ENCODE measurements at regions not wholly inside any gene's neighbourhood (a gene's known extent, or its start where the extent isn't known, plus 50 kb on each side); places are given as distances from the start of the nearest gene placed in this dataset.
"Not testable (repeated sequence)": the region's sequence is repeated elsewhere in the genome, so short reads cannot be mapped to it uniquely, and the experiment has no call there.

- DNase-seq (ENCODE audit: low read depth) = no peak
These were observed 448.7 kb upstream of the VRK2 start for GRCh38 chr2:57597940-57598339.

GRCh38 chr2:57598551-57598950 lies 448.1 kb upstream of the VRK2 start:
- DNase-seq (ENCODE audit: low read depth) = no peak

- no peak for DNase-seq (ENCODE audit: low read depth)
These were observed 443.9 kb upstream of the VRK2 start for GRCh38 chr2:57602733-57603132.

- DNase-seq (ENCODE audit: low read depth) = no peak
These were observed 431.6 kb upstream of the VRK2 start for GRCh38 chr2:57614988-57615387.

GRCh38 chr2:57615855-57616556 lies 430.6 kb upstream of the VRK2 start:
- DNase-seq (ENCODE audit: low read depth) = no peak

GRCh38 chr2:57617318-57617717 lies 429.3 kb upstream of the VRK2 start:
- no peak for DNase-seq (ENCODE audit: low read depth)

- no peak for DNase-seq (ENCODE audit: low read depth)
These were observed 425.4 kb upstream of the VRK2 start for GRCh38 chr2:57621122-57621663.

GRCh38 chr2:57622009-57622408 lies 424.6 kb upstream of the VRK2 start:
- DNase-seq (ENCODE audit: low read depth) = no peak

GRCh38 chr2:57656198-57656597 lies 390.4 kb upstream of the VRK2 start:
- no peak for DNase-seq (ENCODE audit: low read depth)

GRCh38 chr2:57669570-57669969 lies 377.0 kb upstream of the VRK2 start:
- DNase-seq (ENCODE audit: low read depth) = no peak

GRCh38 chr2:57674025-57674424 lies 372.6 kb upstream of the VRK2 start:
- DNase-seq (ENCODE audit: low read depth) = no peak

- DNase-seq (ENCODE audit: low read depth) = no peak
These were observed 371.9 kb upstream of the VRK2 start for GRCh38 chr2:57674743-57675142.

GRCh38 chr2:57677296-57677695 lies 369.3 kb upstream of the VRK2 start:
- no peak for DNase-seq (ENCODE audit: low read depth)

- DNase-seq (ENCODE audit: low read depth) = no peak
These were observed 365.0 kb upstream of the VRK2 start for GRCh38 chr2:57681650-57682049.

- DNase-seq (ENCODE audit: low read depth) = no peak
These were observed 361.6 kb upstream of the VRK2 start for GRCh38 chr2:57685032-57685431.

GRCh38 chr2:57692395-57692794 lies 354.2 kb upstream of the VRK2 start:
- DNase-seq (ENCODE audit: low read depth) = no peak

GRCh38 chr2:57693177-57693576 lies 353.4 kb upstream of the VRK2 start:
- DNase-seq (ENCODE audit: low read depth) = no peak

- no peak for DNase-seq (ENCODE audit: low read depth)
These were observed 352.6 kb upstream of the VRK2 start for GRCh38 chr2:57693965-57694364.

- DNase-seq (ENCODE audit: low read depth) = no peak
These were observed 350.6 kb upstream of the VRK2 start for GRCh38 chr2:57696016-57696415.

GRCh38 chr2:57698392-57698791 lies 348.2 kb upstream of the VRK2 start:
- no peak for DNase-seq (ENCODE audit: low read depth)

GRCh38 chr2:57698935-57699449 lies 347.6 kb upstream of the VRK2 start:
- DNase-seq (ENCODE audit: low read depth) = no peak

GRCh38 chr2:57701391-57701791 lies 345.2 kb upstream of the VRK2 start:
- DNase-seq (ENCODE audit: low read depth) = no peak

- no peak for DNase-seq (ENCODE audit: low read depth)
These were observed 343.2 kb upstream of the VRK2 start for GRCh38 chr2:57703407-57703806.

- DNase-seq (ENCODE audit: low read depth) = not testable (repeated sequence)
These were observed 338.8 kb upstream of the VRK2 start for GRCh38 chr2:57707794-57708193.
